Ovary (tissue), 7 donors: ENCODE measurements at regions not wholly inside any gene's neighbourhood (a gene's known extent, or its start where the extent isn't known, plus 50 kb on each side); places are given as distances from the start of the nearest gene placed in this dataset.

Experiments
- DNase-seq, 5 donors: peaks; one replicate each; pipeline ENCODE4 v3.0.0-alpha.2; 2019 to 2020
- H3K27ac ChIP-seq, 2 donors: fragments of 200-600 bp; one replicate each; pipeline versions ENCODE4 v1.5.1 to v1.8.0; 2019 to 2022
- H3K27me3 ChIP-seq: fragments of 200-600 bp; one replicate; pipeline ENCODE4 v1.8.0; 2022
- H3K36me3 ChIP-seq: fragments of 200-600 bp; sonication (generic); one replicate; pipeline ENCODE4 v1.5.1; 2019
- H3K4me1 ChIP-seq: one replicate; pipeline ENCODE4 v1.8.1; 2013; ENCODE audit warnings: mild to moderate bottlenecking, moderate library complexity; ENCODE audit not compliant: insufficient read depth
- H3K4me3 ChIP-seq: fragments of 200-600 bp; sonication (generic); one replicate; pipeline ENCODE4 v1.5.1; 2017
- H3K9me3 ChIP-seq, 2 donors: fragments of 200-600 bp in 1 of 2; sonication (generic) in 1 of 2; one replicate each; pipeline versions ENCODE4 v1.5.1 to v1.8.1; 2013 to 2019; ENCODE audit warnings: mild to moderate bottlenecking in 1 of 2, moderate library complexity in 1 of 2
- CTCF ChIP-seq, 3 donors: fragments of 450-650 bp in 2 of 3; fragments of 200-600 bp in 1 of 3; IDR thresholded peaks; one replicate each; pipeline versions ENCODE4 v1.5.1 to v1.8.0; 2016 to 2022; ENCODE audit warnings: antibody characterized with exemption in 3 of 3, mild to moderate bottlenecking in 1 of 3
- EP300 ChIP-seq: sonication (generic); formaldehyde crosslinking; IDR thresholded peaks from one replicate; pipeline ENCODE4 v1.6.1; 2017; ENCODE audit warnings: antibody characterized with exemption
- POLR2A ChIP-seq: fragments of 450-650 bp; IDR thresholded peaks from one replicate; pipeline ENCODE4 v1.6.1; 2017; ENCODE audit warnings: antibody characterized with exemption, mild to moderate bottlenecking, moderate library complexity
- WGBS, 3 donors: extraction: QIAGEN DNeasy Blood & Tissue Kit in 1 of 3; methylation state at CpG; one replicate each; pipeline versions ENCODE4 v1.1.5 to v1.1.7; 2013 to 2017; 5-methylcytosine and 5-hydroxymethylcytosine counted together
- intact Hi-C, 4 donors: fragments of 100-400 bp; cut with DNase I; formaldehyde crosslinking; loops; one replicate each; pipeline versions ENCODE4 v1.11.0 to v1.15.1; 2022 to 2023
- donor health status: DM: no; HTN: no; CAD: no; lungs with moderate emphysema.
- donor health status: DM: no; HTN: no; CAD: no.
- donor health status: Bipolar disorder and iron deficiency.
- donor health status: DM: no; HTN: no; CAD: no.
- donor health status: DM: yes; HTN: yes; CAD: no.

GRCh38 chr4:71237641-71238040 lies 101.2 kb upstream of the SLC4A4 start:
- TF ChIP-seq POLR2A (no peak), EP300 (no peak), CTCF (IDR thresholded peaks at IDR 0.05) (no peak)
- no peaks in the 10 kb centered on the region for H3K36me3 ChIP-seq
- 93 to 94% (median 94%) methylated on average over 4 of the region's 4 CpGs for WGBS, 3 donors
- no peak overlapping the region for H3K4me3 ChIP-seq
- no peaks in the 10 kb centered on the region for H3K27me3 ChIP-seq
- H3K4me1 ChIP-seq, result no peaks in the 10 kb centered on the region
- DNase-seq, result no peak
- intact Hi-C loops, result loop anchor here in 1 of 4 donors (2.0 kb wide), 1 partner anchor 51 kb away; no protein-coding TSS in a partner anchor
- no peaks in the 10 kb centered on the region for H3K9me3 ChIP-seq
- no peak overlapping the region for H3K27ac ChIP-seq

DNA sequence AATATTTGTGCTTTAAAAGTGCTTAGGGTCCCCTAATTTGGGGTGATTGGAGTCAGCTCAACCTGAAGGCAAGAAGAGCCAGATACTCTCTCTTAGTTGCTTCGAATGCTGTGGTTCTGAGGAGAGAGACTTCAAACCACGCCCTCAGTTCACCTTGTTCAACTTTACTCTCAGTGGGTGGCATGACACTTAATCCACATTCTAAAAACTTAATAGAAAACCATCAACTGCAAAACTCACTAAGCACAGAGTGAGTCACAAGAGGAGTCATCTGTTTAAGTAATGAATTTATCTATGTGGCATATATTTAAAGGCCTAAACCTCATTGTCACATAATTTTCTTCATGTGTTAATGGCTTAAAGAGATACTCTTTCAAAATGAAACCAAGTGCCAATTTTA lies 99.5 kb upstream of the SLC4A4 start:
- H3K4me3 ChIP-seq, result no peak overlapping the region
- H3K27ac ChIP-seq, result no peak overlapping the region
- no peaks in the 10 kb centered on the region for H3K4me1 ChIP-seq
- no peak for DNase-seq
- H3K27me3 ChIP-seq, result no peaks in the 10 kb centered on the region
- 72 to 76% (median 74%) methylated on average over 2 of the region's 2 CpGs for WGBS, 3 donors
- no peaks in the 10 kb centered on the region for H3K9me3 ChIP-seq
- intact Hi-C loops, result loop anchor here in 1 of 4 donors (2.0 kb wide), 1 partner anchor 49 kb away; no protein-coding TSS in a partner anchor
- TF ChIP-seq EP300 (no peak), CTCF (IDR thresholded peaks at IDR 0.05) (no peak), POLR2A (no peak)
- no peaks in the 10 kb centered on the region for H3K36me3 ChIP-seq

- H3K4me1 ChIP-seq, result no peaks in the 10 kb centered on the region
- no peak for DNase-seq
- 88 to 98% (median 89%) methylated on average over 1 of the region's 1 CpG for WGBS, 3 donors
- intact Hi-C loops, result no loop called here
- no peak overlapping the region for H3K27ac ChIP-seq
- H3K36me3 ChIP-seq, result no peaks in the 10 kb centered on the region
- TF ChIP-seq POLR2A (no peak), CTCF (IDR thresholded peaks at IDR 0.05) (no peak), EP300 (no peak)
- no peaks in the 10 kb centered on the region for H3K27me3 ChIP-seq
- no peak overlapping the region for H3K4me3 ChIP-seq
- H3K9me3 ChIP-seq, result no peaks in the 10 kb centered on the region
Measured at GRCh38 chr4:71240094-71240493, 98.7 kb upstream of the SLC4A4 start.

- no peak for DNase-seq
- 58 to 65% (median 59%) methylated on average over 8 of the region's 8 CpGs for WGBS, 3 donors
- Histone ChIP-seq H3K27me3 (no peaks in the 10 kb centered on the region), H3K27ac (no peak overlapping the region), H3K9me3 (no peaks in the 10 kb centered on the region), H3K4me3 (no peak overlapping the region), H3K4me1 (no peaks in the 10 kb centered on the region), H3K36me3 (no peaks in the 10 kb centered on the region)
- intact Hi-C loops, result no loop called here
- no peak for TF ChIP-seq POLR2A
- TF ChIP-seq EP300, result no peak
- no peak for TF ChIP-seq CTCF (IDR thresholded peaks at IDR 0.05)
Measured at GRCh38 chr4:71241501-71242288, 97.1 kb upstream of the SLC4A4 start.
